ENCODE measurements at regions not wholly inside any gene's neighbourhood (a gene's known extent, or its start where the extent isn't known, plus 50 kb on each side); places are given as distances from the start of the nearest gene placed in this dataset.

DNA sequence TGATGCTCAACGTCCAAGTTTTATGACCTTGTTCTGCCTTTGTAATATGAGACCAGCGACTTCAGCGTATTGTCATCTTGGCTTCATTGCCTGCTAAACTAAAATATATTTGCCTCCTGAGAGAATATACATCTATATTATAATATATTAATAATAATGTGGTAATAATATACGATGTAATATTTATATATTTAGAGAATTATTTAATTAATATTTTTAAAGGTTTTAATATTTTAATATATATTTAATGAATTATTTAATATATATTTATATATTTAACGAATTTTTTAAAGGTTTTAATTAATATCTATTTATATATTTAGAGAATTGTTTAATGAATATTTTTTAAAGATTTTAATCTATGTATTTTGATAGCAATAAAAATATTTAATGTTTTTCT lies 700.7 kb downstream of the TAF11L14 start:
- H3K4me3 ChIP-seq (ENCODE audit: low read depth, low read length), result no peak overlapping the region
- in situ Hi-C loops (cut with HindIII; ENCODE audit: low sequenced_read_pairs), result no loop called here
- TF ChIP-seq, protein P1, sequence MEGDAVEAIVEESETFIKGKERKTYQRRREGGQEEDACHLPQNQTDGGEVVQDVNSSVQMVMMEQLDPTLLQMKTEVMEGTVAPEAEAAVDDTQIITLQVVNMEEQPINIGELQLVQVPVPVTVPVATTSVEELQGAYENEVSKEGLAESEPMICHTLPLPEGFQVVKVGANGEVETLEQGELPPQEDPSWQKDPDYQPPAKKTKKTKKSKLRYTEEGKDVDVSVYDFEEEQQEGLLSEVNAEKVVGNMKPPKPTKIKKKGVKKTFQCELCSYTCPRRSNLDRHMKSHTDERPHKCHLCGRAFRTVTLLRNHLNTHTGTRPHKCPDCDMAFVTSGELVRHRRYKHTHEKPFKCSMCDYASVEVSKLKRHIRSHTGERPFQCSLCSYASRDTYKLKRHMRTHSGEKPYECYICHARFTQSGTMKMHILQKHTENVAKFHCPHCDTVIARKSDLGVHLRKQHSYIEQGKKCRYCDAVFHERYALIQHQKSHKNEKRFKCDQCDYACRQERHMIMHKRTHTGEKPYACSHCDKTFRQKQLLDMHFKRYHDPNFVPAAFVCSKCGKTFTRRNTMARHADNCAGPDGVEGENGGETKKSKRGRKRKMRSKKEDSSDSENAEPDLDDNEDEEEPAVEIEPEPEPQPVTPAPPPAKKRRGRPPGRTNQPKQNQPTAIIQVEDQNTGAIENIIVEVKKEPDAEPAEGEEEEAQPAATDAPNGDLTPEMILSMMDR (IDR thresholded peaks at IDR 0.05; ENCODE audit: low read depth, low read length), result no peak
- no peak for DNase-seq (ENCODE audit: low read depth, low spot score)

DNA sequence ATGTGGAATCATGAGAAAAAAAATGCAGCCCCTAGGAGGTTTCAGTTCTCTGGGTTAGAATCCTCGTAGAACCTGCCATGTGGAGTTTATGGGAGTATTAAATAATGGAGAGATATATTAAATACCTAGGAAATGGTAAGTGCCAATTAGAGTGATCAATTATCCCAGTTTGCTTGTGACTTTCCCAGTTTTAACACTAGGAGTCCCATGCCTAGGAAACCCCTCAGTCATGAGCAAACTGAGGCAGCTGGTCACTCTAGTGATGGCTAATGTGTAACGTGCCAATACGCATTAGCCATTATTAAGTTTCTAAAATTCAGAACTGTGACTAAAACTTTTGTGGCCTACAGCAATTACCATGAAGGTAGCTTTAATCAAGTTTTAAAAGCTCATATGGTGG lies 720.6 kb downstream of the TAF11L14 start:
- TF ChIP-seq, protein P1 (IDR thresholded peaks at IDR 0.05; ENCODE audit: low read depth, low read length), result no peak
- in situ Hi-C loops (cut with HindIII; ENCODE audit: low sequenced_read_pairs), result no loop called here
- no peak overlapping the region for H3K4me3 ChIP-seq (ENCODE audit: low read depth, low read length)
- DNase-seq (ENCODE audit: low read depth, low spot score), result no peak

DNA sequence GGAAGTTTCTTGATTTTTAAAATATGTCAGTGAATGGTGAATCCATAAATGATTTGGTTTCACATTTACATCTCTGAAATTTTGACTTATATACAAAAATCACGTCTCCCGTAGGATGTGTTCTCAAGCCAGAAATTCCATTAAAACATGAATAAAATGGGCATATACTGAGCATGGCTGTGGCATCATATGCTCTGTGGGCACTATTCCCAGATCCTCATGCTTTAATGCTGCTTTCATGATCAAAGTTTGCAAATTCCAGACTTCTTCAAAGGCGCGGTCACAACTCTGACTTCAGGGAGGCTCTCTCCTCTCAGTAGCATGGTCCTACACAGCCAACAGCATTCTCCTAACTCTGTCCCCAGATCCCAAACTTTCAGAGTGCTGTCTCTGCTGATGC lies 723.2 kb downstream of the TAF11L14 start:
- TF ChIP-seq, protein P1 (IDR thresholded peaks at IDR 0.05; ENCODE audit: low read depth, low read length), result no peak
- H3K4me3 ChIP-seq (ENCODE audit: low read depth, low read length), result no peak overlapping the region
- in situ Hi-C loops (cut with HindIII; ENCODE audit: low sequenced_read_pairs), result no loop called here
- DNase-seq (ENCODE audit: low read depth, low spot score), result no peak

DNA sequence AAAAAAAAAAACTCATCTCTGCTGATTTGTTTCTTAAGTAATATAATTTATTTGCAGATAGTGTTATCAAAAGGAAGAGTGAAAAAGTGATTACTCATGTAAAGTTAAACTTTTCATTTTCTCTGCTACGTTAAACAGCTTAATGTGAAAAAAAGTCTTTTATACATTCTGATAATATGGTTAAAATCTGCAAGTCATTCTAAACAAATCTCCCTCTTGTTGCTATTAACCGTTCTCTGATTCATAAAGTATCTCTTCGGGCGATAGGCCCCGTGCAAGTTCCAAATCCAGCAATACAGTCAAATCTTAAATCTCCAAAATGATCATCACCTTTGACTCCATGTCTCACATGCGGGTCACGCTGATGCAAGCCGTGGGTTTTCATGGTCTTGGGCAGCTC lies 732.0 kb downstream of the TAF11L14 start:
- H3K4me3 ChIP-seq (ENCODE audit: low read depth, low read length), result no peak overlapping the region
- in situ Hi-C loops (cut with HindIII; ENCODE audit: low sequenced_read_pairs), result no loop called here
- DNase-seq (ENCODE audit: low read depth, low spot score), result no peak
- TF ChIP-seq, protein P1 (IDR thresholded peaks at IDR 0.05; ENCODE audit: low read depth, low read length), result no peak

DNA sequence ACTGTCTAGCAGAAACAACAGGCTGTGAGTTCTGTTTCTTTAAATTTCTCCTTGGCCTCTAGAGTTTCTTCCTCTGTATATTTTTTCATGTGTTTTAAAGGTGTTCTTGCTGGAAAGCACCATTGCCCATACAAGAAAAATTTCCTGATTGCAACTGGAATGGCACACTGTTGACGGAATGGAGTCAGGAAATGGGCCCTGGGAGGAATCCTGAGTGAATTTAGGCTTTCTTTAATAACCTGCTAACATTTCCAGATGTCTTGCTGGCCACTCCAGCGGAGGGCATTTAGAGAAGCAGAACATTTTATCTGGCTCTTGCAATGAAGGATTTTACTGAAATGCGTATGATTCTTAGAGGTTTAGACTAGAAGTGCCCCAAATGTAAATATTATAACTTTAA lies 736.3 kb downstream of the TAF11L14 start:
- H3K4me3 ChIP-seq (ENCODE audit: low read depth, low read length), result no peak overlapping the region
- no peak for DNase-seq (ENCODE audit: low read depth, low spot score)
- TF ChIP-seq, protein P1 (IDR thresholded peaks at IDR 0.05; ENCODE audit: low read depth, low read length), result no peak
- in situ Hi-C loops (cut with HindIII; ENCODE audit: low sequenced_read_pairs), result no loop called here

DNA sequence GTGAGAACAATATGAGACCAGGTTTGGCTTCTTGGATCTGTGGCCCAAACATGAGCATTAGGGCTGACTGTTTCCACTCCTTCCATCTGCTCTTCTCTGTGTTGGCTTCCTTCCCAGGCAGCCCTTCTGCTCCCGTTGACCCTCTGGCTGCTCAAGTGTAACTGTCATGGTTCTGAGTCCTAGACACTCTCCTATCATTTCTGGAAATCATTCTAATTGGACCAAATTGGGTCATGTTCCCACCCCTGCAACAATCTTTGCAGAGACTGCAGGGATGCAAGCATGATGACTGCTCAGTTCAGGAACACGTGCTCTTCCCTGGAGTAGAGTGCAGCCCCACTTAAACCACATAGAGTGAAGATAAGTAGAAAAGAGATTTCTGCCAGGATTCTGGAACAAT lies 741.4 kb downstream of the TAF11L14 start:
- no peak for DNase-seq (ENCODE audit: low read depth, low spot score)
- in situ Hi-C loops (cut with HindIII; ENCODE audit: low sequenced_read_pairs), result no loop called here
- H3K4me3 ChIP-seq (ENCODE audit: low read depth, low read length), result no peak overlapping the region
- TF ChIP-seq, protein P1 (IDR thresholded peaks at IDR 0.05; ENCODE audit: low read depth, low read length), result no peak

DNA sequence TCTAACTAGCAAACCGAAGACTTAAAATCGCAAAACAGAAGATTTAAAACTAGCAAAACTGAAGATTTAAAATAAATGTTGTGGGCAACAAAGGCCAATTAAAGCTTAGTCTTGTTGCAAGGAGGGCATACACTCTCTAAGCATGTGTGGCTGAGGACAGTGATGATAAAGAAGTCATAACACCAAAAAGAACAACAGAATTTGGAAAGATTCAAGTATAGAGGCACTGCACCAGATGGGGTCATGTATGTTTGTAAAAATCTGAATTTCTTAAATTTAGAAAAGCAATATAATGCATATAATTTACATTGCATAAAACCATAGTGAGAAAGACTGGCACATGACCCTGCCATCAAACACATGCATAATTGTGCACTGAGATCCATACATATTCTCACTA lies 743.8 kb downstream of the TAF11L14 start:
- no peak overlapping the region for H3K4me3 ChIP-seq (ENCODE audit: low read depth, low read length)
- TF ChIP-seq, protein P1 (IDR thresholded peaks at IDR 0.05; ENCODE audit: low read depth, low read length), result no peak
- DNase-seq (ENCODE audit: low read depth, low spot score), result no peak
- in situ Hi-C loops (cut with HindIII; ENCODE audit: low sequenced_read_pairs), result no loop called here

Measured in astrocyte of the spinal cord (primary cell).